OCI-LY1 (cell line): ENCODE measurements at regions not wholly inside any gene's neighbourhood (a gene's known extent, or its start where the extent isn't known, plus 50 kb on each side); places are given as distances from the start of the nearest gene placed in this dataset.

Source experiments
- CTCF ChIP-seq: fragments of 200-600 bp; sonication (generic), shearing (Covaris generic); IDR thresholded peaks from 2 replicates; pipeline ENCODE4 v1.5.1; 2017; ENCODE audit warnings: mild to moderate bottlenecking, antibody characterized with exemption, low read length, moderate library complexity, mixed read lengths
- EZH2 ChIP-seq: fragments of 200-600 bp; sonication (generic), shearing (Covaris generic); IDR thresholded peaks from 2 replicates; pipeline ENCODE4 v1.8.0; 2017; ENCODE audit warnings: borderline replicate concordance, mixed run types, mild to moderate bottlenecking, antibody characterized with exemption, low read length, moderate library complexity, mixed read lengths

- no peak for TF ChIP-seq CTCF
- TF ChIP-seq EZH2 = no peak
These were observed 773.2 kb upstream of the ADAMTS5 start for GRCh38 chr21:27740084-27740483.
